Retinal pigment epithelial cell (primary cell): ENCODE measurements at regions not wholly inside any gene's neighbourhood (a gene's known extent, or its start where the extent isn't known, plus 50 kb on each side); places are given as distances from the start of the nearest gene placed in this dataset.
"Not testable (repeated sequence)": the region's sequence is repeated elsewhere in the genome, so short reads cannot be mapped to it uniquely, and the experiment has no call there.

Source experiments
- DNase-seq: peaks from one replicate; pipeline ENCODE4 v3.0.0-alpha.2; 2010; ENCODE audit warnings: low read depth
- H3K4me3 ChIP-seq: 2 replicates; pipeline ENCODE4 v1.5.1; 2011; ENCODE audit warnings: mild to moderate bottlenecking, low read length, control low read depth, moderate library complexity
- TF ChIP-seq, protein P1 (sequence below): conservative IDR thresholded peaks from 2 replicates; pipeline ENCODE4 v1.5.1; 2011; ENCODE audit warnings: low read depth, low read length, control low read depth, inconsistent platforms

DNA sequence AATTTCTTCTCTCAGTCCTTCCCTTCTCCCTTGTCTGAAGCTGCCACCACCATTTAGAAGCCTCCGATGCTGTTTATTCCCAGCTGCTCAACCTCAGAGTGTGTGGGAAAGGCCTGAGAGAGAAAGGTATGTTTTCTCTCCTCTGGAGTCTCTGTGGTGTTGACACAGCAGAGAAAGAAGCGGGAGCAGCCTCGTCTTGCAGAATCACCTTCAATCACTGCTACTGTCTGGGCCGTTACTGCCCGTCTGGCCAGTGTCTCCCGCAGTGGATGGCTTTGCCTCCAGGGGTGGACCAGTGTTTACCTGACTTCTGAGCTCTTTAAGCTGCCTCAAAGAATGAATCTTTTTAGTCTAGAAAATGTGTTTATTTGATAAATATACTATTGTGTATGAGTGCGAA is 148.9 kb upstream of the FAM47C start:
- no peak overlapping the region for H3K4me3 ChIP-seq
- no peak for DNase-seq
- TF ChIP-seq, protein P1, sequence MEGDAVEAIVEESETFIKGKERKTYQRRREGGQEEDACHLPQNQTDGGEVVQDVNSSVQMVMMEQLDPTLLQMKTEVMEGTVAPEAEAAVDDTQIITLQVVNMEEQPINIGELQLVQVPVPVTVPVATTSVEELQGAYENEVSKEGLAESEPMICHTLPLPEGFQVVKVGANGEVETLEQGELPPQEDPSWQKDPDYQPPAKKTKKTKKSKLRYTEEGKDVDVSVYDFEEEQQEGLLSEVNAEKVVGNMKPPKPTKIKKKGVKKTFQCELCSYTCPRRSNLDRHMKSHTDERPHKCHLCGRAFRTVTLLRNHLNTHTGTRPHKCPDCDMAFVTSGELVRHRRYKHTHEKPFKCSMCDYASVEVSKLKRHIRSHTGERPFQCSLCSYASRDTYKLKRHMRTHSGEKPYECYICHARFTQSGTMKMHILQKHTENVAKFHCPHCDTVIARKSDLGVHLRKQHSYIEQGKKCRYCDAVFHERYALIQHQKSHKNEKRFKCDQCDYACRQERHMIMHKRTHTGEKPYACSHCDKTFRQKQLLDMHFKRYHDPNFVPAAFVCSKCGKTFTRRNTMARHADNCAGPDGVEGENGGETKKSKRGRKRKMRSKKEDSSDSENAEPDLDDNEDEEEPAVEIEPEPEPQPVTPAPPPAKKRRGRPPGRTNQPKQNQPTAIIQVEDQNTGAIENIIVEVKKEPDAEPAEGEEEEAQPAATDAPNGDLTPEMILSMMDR, result no peak

DNA sequence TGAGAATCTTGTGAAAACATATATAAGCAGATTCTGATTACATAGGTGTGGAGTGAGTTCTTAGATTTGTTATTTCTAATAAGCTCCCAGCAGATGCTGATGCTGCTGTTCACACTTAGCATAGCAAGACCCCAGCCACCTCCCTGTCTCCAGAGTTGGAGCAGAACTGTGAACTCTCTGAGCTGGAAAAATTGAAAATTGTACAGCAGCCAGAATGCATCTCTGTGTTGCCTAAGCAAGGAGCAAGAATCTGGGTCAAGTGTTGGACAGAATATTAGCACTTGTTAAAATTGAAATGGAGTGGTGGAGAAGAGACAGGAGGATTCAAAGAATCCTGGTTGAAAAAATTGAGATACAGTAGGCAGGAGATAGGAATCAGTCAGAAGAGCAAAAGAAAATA is 146.6 kb upstream of the FAM47C start:
- no peak for DNase-seq
- TF ChIP-seq, protein P1, result no peak
- no peak overlapping the region for H3K4me3 ChIP-seq

DNA sequence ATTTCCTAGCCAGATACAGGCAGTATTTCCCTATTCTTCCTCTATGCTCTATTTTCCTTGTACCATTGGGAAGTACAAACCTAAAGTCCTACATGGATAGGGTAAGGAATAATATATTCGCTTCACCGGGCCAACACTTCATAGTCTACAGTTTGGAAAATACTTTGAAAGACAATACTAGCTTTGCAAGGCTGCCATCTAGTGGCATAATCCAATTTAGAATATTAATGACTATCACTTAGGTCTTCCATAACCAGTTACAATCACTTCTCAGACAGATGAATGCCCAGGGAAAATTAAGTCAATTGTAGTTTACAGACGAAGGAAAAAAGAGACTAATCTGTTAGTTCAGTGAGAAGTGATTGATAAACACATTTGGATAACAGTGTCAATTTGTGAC is 141.0 kb upstream of the FAM47C start:
- no peak for DNase-seq
- H3K4me3 ChIP-seq, result no peak overlapping the region

DNA sequence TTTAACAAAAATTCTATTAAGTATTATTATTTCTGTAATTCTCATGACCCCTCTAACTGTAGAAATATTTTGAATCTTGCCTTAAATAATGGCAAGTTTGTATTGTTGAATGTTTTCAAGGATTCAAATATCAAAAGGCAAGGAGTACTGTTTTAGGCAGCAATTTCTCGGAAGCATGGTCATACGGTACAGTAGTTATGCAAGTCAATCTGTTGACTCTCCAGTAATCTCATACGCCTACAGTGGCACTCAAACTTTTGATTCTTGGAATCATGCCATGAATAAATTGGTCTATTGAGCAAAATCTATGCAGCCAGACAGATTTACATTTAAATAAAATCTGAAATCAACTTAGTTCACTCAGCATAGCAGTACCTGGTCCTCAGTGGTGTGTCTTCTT is 139.6 kb upstream of the FAM47C start:
- TF ChIP-seq, protein P1, result no peak
- no peak for DNase-seq

More for the DNA sequence above, 141.0 kb upstream of the FAM47C start:
- TF ChIP-seq, protein P1, result peak; percentile 43

DNA sequence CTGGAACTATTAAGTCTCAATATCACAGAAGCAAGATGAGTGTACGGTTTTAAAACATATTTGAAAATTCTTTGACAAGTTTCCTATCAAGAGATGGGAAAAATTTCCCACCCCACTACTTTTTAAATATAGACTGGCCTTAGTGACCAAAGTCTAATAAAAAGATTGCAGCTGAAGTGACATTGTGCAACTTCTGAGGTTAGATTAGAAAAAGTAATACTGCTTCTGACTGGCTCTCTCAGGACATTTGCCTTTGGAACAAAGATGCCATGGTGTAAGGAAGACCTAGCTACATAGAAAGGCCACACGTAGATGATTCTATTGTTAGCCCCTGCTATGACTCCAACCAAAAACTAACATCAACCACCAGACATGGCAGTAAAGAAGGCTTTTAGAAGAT is 138.7 kb upstream of the FAM47C start:
- TF ChIP-seq, protein P1, result no peak
- DNase-seq, result no peak
- H3K4me3 ChIP-seq, result no peak overlapping the region

More for the DNA sequence above, 139.6 kb upstream of the FAM47C start:
- H3K4me3 ChIP-seq, result no peak overlapping the region

DNA sequence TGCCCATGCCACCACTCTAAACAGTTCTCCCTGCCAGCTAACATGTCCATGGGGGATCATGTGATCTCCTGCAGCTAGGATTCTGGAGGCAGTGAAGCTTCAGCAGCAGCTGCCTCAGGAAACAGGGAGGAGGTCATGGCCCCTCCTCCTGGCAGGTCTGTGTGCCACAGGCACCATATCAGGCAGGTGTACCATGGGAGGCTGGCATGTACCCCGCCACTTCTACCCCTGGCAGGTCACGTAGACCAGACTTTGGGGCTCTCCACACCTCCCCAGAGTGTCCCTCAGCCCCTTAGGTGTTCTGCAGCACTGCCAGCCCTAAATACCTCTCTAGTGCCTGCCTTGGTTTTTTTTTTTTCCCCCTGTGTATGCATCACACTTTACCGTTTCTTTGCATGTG is 110.5 kb upstream of the FAM47C start:
- TF ChIP-seq, protein P1, result no peak
- H3K4me3 ChIP-seq, result no peak overlapping the region
- DNase-seq, result no peak

DNA sequence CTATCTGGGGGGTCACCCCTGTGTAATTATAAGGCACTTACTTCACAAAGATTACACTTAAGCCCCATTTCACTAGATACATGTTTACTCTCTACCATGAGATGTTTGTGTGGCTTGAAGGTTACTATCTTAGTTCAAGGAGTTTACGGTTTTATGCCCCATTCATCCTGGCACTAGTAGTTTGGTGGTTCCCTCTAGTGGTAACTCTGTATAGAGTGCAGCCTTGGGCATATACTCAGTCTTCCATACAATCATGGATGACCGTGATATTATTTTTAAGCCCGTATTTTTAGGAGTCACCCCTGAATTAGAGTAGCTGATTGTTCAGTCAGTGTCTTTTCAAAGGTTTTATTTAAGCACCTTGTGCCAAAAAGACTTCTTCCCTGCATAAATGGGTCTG is 109.9 kb upstream of the FAM47C start:
- DNase-seq, result no peak
- H3K4me3 ChIP-seq, result no peak overlapping the region
- TF ChIP-seq, protein P1, result peak; percentile 67

DNA sequence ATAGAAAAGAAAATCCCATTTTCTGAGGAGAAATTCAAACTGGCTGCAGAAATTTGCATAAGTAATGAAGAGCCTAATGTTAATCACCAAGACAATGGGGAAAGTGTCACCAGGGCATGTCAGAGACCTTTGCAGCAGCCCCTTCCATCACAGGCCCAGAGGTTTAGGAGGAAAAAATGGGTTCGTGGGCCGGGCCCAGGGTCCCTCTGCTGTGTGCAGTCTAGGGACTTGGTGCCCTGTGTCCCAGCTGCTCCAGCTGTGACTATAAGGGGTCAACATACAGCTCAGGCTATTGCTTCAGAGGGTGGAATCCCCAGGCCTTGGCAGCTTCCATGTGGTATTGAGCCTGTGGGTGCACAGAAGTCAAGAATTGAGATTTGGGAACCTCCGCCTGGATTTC is 103.6 kb upstream of the FAM47C start:
- DNase-seq, H3K4me3 ChIP-seq: not testable (repeated sequence)
